GM23248 (cell line): ENCODE measurements at regions not wholly inside any gene's neighbourhood (a gene's known extent, or its start where the extent isn't known, plus 50 kb on each side); places are given as distances from the start of the nearest gene placed in this dataset.
A peak's percentile ranks its signal among the peaks of the same experiment; 100 is the strongest.

ENCODE experiments used
- DNase-seq: peaks from one replicate; pipeline ENCODE4 v3.0.0-alpha.2; 2015
- H2AFZ ChIP-seq: fragments of 200-600 bp; sonication (generic); 2 replicates; pipeline ENCODE4 v1.6.1; 2016; ENCODE audit warnings: antibody characterized with exemption
- H3F3A ChIP-seq: fragments of 200-600 bp; sonication (generic); 2 replicates; pipeline ENCODE4 v1.6.1; 2016; ENCODE audit warnings: mild to moderate bottlenecking, antibody characterized with exemption, mixed run types; ENCODE audit not compliant: insufficient read depth
- H3K27ac ChIP-seq: fragments of 200-600 bp; sonication (generic); 2 replicates; pipeline ENCODE4 v1.5.1; 2016; ENCODE audit warnings: mild to moderate bottlenecking
- H3K27me3 ChIP-seq: fragments of 200-600 bp; sonication (generic); replicated peaks from 2 replicates; pipeline ENCODE4 v1.6.1; 2016; ENCODE audit warnings: mild to moderate bottlenecking; ENCODE audit not compliant: insufficient read depth
- H3K36me3 ChIP-seq: fragments of 200-600 bp; sonication (generic); 2 replicates; pipeline ENCODE4 v1.6.1; 2016; ENCODE audit warnings: low read depth, mild to moderate bottlenecking
- H3K4me1 ChIP-seq: fragments of 200-600 bp; sonication (generic); 2 replicates; pipeline ENCODE4 v1.6.1; 2016; ENCODE audit warnings: mild to moderate bottlenecking; ENCODE audit not compliant: insufficient read depth
- H3K4me2 ChIP-seq: fragments of 200-600 bp; sonication (generic); one replicate; pipeline ENCODE4 v1.6.1; 2016; ENCODE audit warnings: mild to moderate bottlenecking; ENCODE audit not compliant: unreplicated experiment
- H3K4me3 ChIP-seq: fragments of 200-600 bp; sonication (generic); 2 replicates; pipeline ENCODE4 v1.5.1; 2016; ENCODE audit warnings: mild to moderate bottlenecking
- H3K79me2 ChIP-seq: fragments of 200-600 bp; sonication (generic); 2 replicates; pipeline ENCODE4 v1.6.1; 2016; ENCODE audit warnings: mild to moderate bottlenecking; ENCODE audit not compliant: insufficient read depth
- H3K9ac ChIP-seq: fragments of 200-600 bp; sonication (generic); 2 replicates; pipeline ENCODE4 v1.6.1; 2016; ENCODE audit warnings: mild to moderate bottlenecking
- H3K9me2 ChIP-seq: fragments of 200-600 bp; sonication (generic); 2 replicates; pipeline ENCODE4 v1.6.1; 2016; ENCODE audit warnings: mixed run types, mild to moderate bottlenecking, moderate library complexity; ENCODE audit not compliant: insufficient read depth
- H3K9me3 ChIP-seq: fragments of 200-600 bp; sonication (generic); one replicate; pipeline ENCODE4 v1.6.1; 2017; ENCODE audit warnings: low read depth
- H4K20me1 ChIP-seq: fragments of 200-600 bp; sonication (generic); 2 replicates; pipeline ENCODE4 v1.6.0; 2016; ENCODE audit not compliant: insufficient read depth
- EZH2 ChIP-seq: fragments of 200-600 bp; sonication (generic); IDR thresholded peaks from 2 replicates; pipeline ENCODE4 v1.6.1; 2018; ENCODE audit warnings: antibody characterized with exemption, mild to moderate bottlenecking; ENCODE audit not compliant: insufficient read depth, poor library complexity, severe bottlenecking
- EZH2phosphoT487 ChIP-seq: fragments of 200-600 bp; sonication (generic); IDR thresholded peaks from 2 replicates; pipeline ENCODE4 v1.6.1; 2018; ENCODE audit warnings: antibody characterized with exemption, moderate library complexity, mild to moderate bottlenecking, low read depth; ENCODE audit not compliant: insufficient read depth
- WGBS, 2 experiments: methylation state at CpG; one replicate each; pipeline ENCODE4 v1.1.6; 2015 to 2017; ENCODE audit warnings: low lambda C conversion rate in 2 of 2, low coverage in 1 of 2; ENCODE audit errors: missing lambda C conversion rate in 2 of 2; 5-methylcytosine and 5-hydroxymethylcytosine counted together
- in situ Hi-C: fragments of 300-500 bp; cut with MboI; formaldehyde crosslinking; loops from 2 replicates; pipeline ENCODE4 v1.15.0; 2020

GRCh38 chr6:71527886-71528285 is 239.3 kb downstream of the OGFRL1 start:
- H3K9me2 ChIP-seq, result no peaks in the 10 kb centered on the region

DNA sequence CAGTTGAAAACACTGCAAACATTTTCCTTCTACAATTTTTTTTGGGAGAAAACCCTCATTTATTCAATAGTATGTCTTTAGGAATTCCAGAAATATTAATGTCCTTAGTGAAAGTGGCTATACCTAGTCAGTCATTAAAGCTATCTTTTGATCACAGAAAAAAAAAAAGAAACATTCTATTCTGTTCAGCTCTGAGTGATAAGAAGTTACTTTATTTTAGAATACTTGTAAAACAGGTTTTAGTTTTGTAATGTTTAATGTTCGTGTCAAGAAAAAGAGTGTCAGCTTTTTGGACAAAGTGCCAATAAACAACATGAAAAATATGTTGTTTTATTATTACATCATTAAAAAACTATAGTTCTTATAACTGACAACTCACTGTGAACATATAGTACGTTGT is 240.4 kb downstream of the OGFRL1 start:
- H3K4me1 ChIP-seq, result no peaks in the 10 kb centered on the region
- H3K27me3 ChIP-seq, result peaks cover 4% of the 10 kb centered on the region; the same call in 1 of the 2 replicates
- peaks cover 11% of the 10 kb centered on the region; the same call in 1 of the 2 replicates for H3F3A ChIP-seq
- no peak overlapping the region for H2AFZ ChIP-seq
- DNase-seq, result no peak
- WGBS, 2 experiments, result 70 to 79% methylated on average over 2 of the region's 2 CpGs
- H3K9me3 ChIP-seq, result no peaks in the 10 kb centered on the region
- no peaks in the 10 kb centered on the region for H3K9me2 ChIP-seq
- H4K20me1 ChIP-seq, result no peaks in the 10 kb centered on the region
- in situ Hi-C loops, result no loop called here
- no peak for TF ChIP-seq EZH2
- no peak for TF ChIP-seq EZH2phosphoT487
- H3K4me3 ChIP-seq, result no peak overlapping the region
- H3K79me2 ChIP-seq, result no peaks in the 10 kb centered on the region
- no peak overlapping the region for H3K9ac ChIP-seq
- no peak overlapping the region for H3K4me2 ChIP-seq
- no peak overlapping the region for H3K27ac ChIP-seq
- H3K36me3 ChIP-seq, result no peaks in the 10 kb centered on the region

More at GRCh38 chr6:71527886-71528285, 239.3 kb downstream of the OGFRL1 start:
- no peak for DNase-seq
- peaks cover 7% of the 10 kb centered on the region; the same call in 1 of the 2 replicates for H3K27me3 ChIP-seq
- no peak overlapping the region for H2AFZ ChIP-seq
- 90 to 96% methylated on average over 1 of the region's 1 CpG for WGBS, 2 experiments
- H3K4me1 ChIP-seq, result no peaks in the 10 kb centered on the region
- in situ Hi-C loops, result no loop called here
- H3K9ac ChIP-seq, result no peak overlapping the region
- TF ChIP-seq EZH2, result no peak
- no peak for TF ChIP-seq EZH2phosphoT487
- no peaks in the 10 kb centered on the region for H4K20me1 ChIP-seq
- H3K4me3 ChIP-seq, result no peak overlapping the region
- H3K79me2 ChIP-seq, result no peaks in the 10 kb centered on the region
- H3K9me3 ChIP-seq, result no peaks in the 10 kb centered on the region
- no peaks in the 10 kb centered on the region for H3K36me3 ChIP-seq
- H3K27ac ChIP-seq, result no peak overlapping the region
- H3K4me2 ChIP-seq, result no peak overlapping the region
- H3F3A ChIP-seq, result peaks cover 11% of the 10 kb centered on the region; the same call in 1 of the 2 replicates

DNA sequence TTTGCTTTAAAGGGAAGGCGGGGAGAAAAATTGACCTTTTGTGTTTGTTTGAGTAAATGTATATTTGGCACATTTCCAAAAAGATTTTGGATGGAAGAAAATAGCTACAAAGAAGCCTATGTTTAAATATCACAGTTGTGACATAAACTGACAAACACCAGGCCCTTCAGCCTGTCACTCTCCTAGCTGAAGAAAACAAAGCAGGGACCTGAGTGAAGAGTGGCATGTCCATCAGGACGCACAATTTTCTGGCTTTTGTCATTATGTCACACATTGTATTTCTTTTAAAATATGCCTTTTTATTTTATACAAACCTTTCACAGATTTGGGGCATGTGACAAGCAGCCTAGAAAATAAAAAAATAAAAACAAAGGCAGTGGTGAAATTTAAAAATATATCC is 241.2 kb downstream of the OGFRL1 start:
- no peaks in the 10 kb centered on the region for H3K79me2 ChIP-seq

GRCh38 chr6:71531006-71531405 is 242.4 kb downstream of the OGFRL1 start:
- Histone ChIP-seq H4K20me1 (no peaks in the 10 kb centered on the region), H3K9me3 (no peaks in the 10 kb centered on the region), H3K27ac (no peak overlapping the region), H3K4me1 (0 out of 2 replicates have a peak, but pooled peaks cover 8% of the 10 kb centered on the region), H3K9me2 (no peaks in the 10 kb centered on the region), H3K36me3 (no peaks in the 10 kb centered on the region), H3K27me3 (no peaks in the 10 kb centered on the region), H3K4me2 (no peak overlapping the region), H3K9ac (no peak overlapping the region), H3K4me3 (no peak overlapping the region), H3F3A (peaks cover 11% of the 10 kb centered on the region; the same call in 1 of the 2 replicates), H3K79me2 (no peaks in the 10 kb centered on the region), H2AFZ (no peak overlapping the region)
- peak; percentile 42 for DNase-seq
- no peak for TF ChIP-seq EZH2phosphoT487
- no peak for TF ChIP-seq EZH2
- in situ Hi-C loops, result loop anchor here (10.0 kb wide), 1 partner anchor 554 kb away; no protein-coding TSS in a partner anchor

More for the DNA sequence above, 241.2 kb downstream of the OGFRL1 start:
- Histone ChIP-seq H3K4me3 (no peak overlapping the region), H3K9ac (no peak overlapping the region), H3K36me3 (no peaks in the 10 kb centered on the region), H3K27ac (no peak overlapping the region), H3K9me2 (no peaks in the 10 kb centered on the region), H3K27me3 (no peaks in the 10 kb centered on the region), H4K20me1 (no peaks in the 10 kb centered on the region), H3K9me3 (no peaks in the 10 kb centered on the region), H3K4me2 (no peak overlapping the region), H3K4me1 (0 out of 2 replicates have a peak, but pooled peaks cover 1% of the 10 kb centered on the region), H3F3A (peaks cover 11% of the 10 kb centered on the region; the same call in 1 of the 2 replicates), H2AFZ (no peak overlapping the region)
- 86 to 88% methylated on average over 2 of the region's 2 CpGs for WGBS, 2 experiments
- in situ Hi-C loops, result loop anchor here (10.0 kb wide), 1 partner anchor 555 kb away; no protein-coding TSS in a partner anchor
- DNase-seq, result no peak
- TF ChIP-seq EZH2 (no peak), EZH2phosphoT487 (no peak)

DNA sequence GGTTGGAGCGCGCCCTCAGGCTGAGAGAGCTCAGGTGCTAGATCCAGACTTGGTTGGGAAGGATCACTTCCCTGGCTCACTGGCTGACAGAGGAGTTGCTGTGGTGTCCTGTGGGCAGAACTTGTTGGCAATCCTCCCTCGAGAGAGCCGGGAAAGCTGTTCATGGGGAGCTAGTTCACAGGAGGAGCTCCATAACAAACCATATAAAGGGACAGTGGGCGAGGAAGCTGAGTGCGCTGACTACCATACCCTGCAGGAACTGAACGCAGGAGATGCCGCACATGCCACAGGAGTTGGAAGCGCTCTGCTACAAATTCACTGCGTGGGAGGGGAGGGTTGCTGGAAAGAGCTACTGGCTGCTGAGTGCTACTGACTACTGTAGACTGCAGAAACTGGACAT is 243.2 kb downstream of the OGFRL1 start:
- TF ChIP-seq EZH2 (no peak), EZH2phosphoT487 (no peak)
- Histone ChIP-seq H3K27me3 (no peaks in the 10 kb centered on the region), H3K36me3 (no peaks in the 10 kb centered on the region), H3K4me3 (no peak overlapping the region), H3K9ac (no peak overlapping the region), H3K4me2 (no peak overlapping the region), H3K79me2 (no peaks in the 10 kb centered on the region), H4K20me1 (no peaks in the 10 kb centered on the region), H3F3A (peaks cover 11% of the 10 kb centered on the region; the same call in 1 of the 2 replicates), H2AFZ (no peak overlapping the region), H3K9me3 (no peaks in the 10 kb centered on the region), H3K9me2 (no peaks in the 10 kb centered on the region), H3K27ac (no peak overlapping the region), H3K4me1 (0 out of 2 replicates have a peak, but pooled peaks cover 8% of the 10 kb centered on the region)
- no peak for DNase-seq
- 69 to 76% methylated on average over 10 of the region's 10 CpGs for WGBS, 2 experiments
- in situ Hi-C loops, result loop anchor here (10.0 kb wide), 1 partner anchor 553 kb away; no protein-coding TSS in a partner anchor
